Prostate gland (tissue), 2 donors: ENCODE measurements at regions not wholly inside any gene's neighbourhood (a gene's known extent, or its start where the extent isn't known, plus 50 kb on each side); places are given as distances from the start of the nearest gene placed in this dataset. TPM values are rescaled to one million over a fixed set of nuclear protein-coding genes. Genes with fewer than 3 reads are reported as not detected.
"Not testable (repeated sequence)": the region's sequence is repeated elsewhere in the genome, so short reads cannot be mapped to it uniquely, and the experiment has no call there.

Experiments used
- DNase-seq: peaks from one replicate; pipeline ENCODE4 v3.0.0-alpha.2; 2019; ENCODE audit warnings: low spot score
- H3K27ac ChIP-seq, 2 donors: fragments of 200-600 bp; sonication (generic); 2 replicates each; pipeline ENCODE4 v1.5.1; 2017 to 2019
- H3K27me3 ChIP-seq: fragments of 200-600 bp; sonication (generic); replicated peaks from 2 replicates; pipeline ENCODE4 v1.5.1; 2019; ENCODE audit not compliant: insufficient read depth
- H3K36me3 ChIP-seq, 2 donors: fragments of 200-600 bp; sonication (generic); 1 replicate in 1 of 2; 2 replicates in 1 of 2; pipeline versions ENCODE4 v1.5.1 to v1.8.1; 2017 to 2019
- H3K4me1 ChIP-seq: fragments of 200-600 bp; sonication (generic); replicated peaks from 2 replicates; pipeline ENCODE4 v1.5.1; 2019
- H3K4me3 ChIP-seq, 2 donors: fragments of 200-600 bp; sonication (generic); 2 replicates each; pipeline ENCODE4 v1.5.1; 2017 to 2019
- H3K9me3 ChIP-seq: fragments of 200-600 bp; sonication (generic); 2 replicates; pipeline ENCODE4 v1.5.1; 2017
- CTCF ChIP-seq, 4 experiments: fragments of 200-600 bp in 2 of 4; fragments of 450-650 bp in 2 of 4; sonication (generic) in 2 of 4; IDR thresholded peaks; 1 replicate in 3 of 4; 2 replicates in 1 of 4; pipeline ENCODE4 v1.5.1; 2016 to 2019; ENCODE audit warnings: antibody characterized with exemption in 4 of 4, mild to moderate bottlenecking in 2 of 4, moderate library complexity in 2 of 4
- POLR2A ChIP-seq: fragments of 450-650 bp; IDR thresholded peaks from one replicate; pipeline ENCODE4 v1.6.1; 2016; ENCODE audit warnings: antibody characterized with exemption, mild to moderate bottlenecking
- POLR2AphosphoS5 ChIP-seq: sonication (generic); formaldehyde crosslinking; IDR thresholded peaks from one replicate; pipeline ENCODE4 v1.6.1; 2017; ENCODE audit warnings: antibody characterized with exemption
- WGBS: methylation state at CpG from one replicate; pipeline ENCODE4 v1.1.5; 2018; 5-methylcytosine and 5-hydroxymethylcytosine counted together
- intact Hi-C: fragments of 100-400 bp; cut with DNase I; formaldehyde crosslinking; loops from one replicate; pipeline ENCODE4 v1.14.2; 2022
- microRNA-seq: library from miRNA; unstranded; fragments of <30 nt; microRNA quantifications from one replicate; pipeline ENCODE4, GENCODE V29; 2016
- small RNA-seq, 2 donors: library from RNA; depleted of rRNA; stranded (forward); fragments of <200 nt; gene quantifications; one replicate each; pipeline ENCODE3, GENCODE V24; 2016

DNA sequence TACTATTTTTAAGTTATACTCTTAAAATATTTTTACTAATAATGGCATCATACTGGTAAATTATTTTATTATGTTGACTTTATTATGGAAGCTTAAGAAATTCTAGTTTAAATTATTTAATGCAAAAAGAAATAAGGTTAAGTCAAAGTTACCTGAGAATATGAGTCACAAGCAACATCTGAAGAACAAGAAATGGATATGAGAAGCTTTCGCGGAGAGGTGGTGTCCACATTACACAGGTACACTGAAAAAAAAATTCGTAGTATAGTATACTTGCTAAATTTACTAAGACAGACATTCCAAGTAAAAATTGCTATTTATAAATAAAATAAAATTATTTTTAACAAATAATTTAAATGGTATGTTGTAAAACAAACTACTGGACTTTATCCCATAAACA is 143.8 kb downstream of the AVL9 start:
- WGBS: 94% methylated on average over 3 of the region's 3 CpGs
- no peaks in the 10 kb centered on the region for H3K4me1 ChIP-seq
- no peaks in the 10 kb centered on the region for H3K9me3 ChIP-seq
- H3K36me3 ChIP-seq: no peaks in the 10 kb centered on the region
- H3K4me3 ChIP-seq: no peak overlapping the region
- H3K27ac ChIP-seq: no peak overlapping the region
- TF ChIP-seq CTCF (IDR thresholded peaks at IDR 0.05) (no peak), POLR2A (no peak), POLR2AphosphoS5 (no peak)
- intact Hi-C loops: no loop called here
- no peak for DNase-seq
- H3K27me3 ChIP-seq: no peaks in the 10 kb centered on the region

DNA sequence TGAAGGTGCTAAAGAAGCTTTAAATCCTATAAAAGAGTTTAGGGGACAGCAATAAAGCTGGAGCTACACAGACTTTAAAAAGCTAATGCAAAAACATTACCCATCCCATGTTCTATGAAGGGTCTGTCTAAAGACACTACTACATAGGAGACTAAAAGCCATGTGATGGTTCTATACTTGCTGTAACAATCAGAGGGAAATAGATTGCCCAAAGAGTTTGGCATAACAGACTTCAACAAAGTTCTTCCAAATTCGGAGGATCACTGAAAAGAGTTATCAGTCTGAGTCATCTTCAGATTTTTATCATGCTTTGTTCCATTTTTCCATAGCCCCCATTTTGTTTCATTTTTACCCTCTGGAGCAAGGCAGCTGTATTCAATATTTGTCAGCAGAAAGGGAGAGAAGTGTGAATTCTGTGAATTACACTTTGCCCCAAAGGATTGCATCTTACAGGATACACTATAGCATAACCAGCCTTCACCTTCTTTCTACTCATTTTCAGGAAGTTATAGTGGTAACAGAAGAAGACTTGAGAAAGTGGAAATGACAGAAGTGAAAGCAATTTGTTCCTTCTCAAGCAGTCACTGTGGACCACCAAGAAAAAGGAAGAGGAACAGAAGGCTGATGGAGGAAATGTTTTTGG is 143.3 kb downstream of the AVL9 start:
- DNase-seq, H3K9me3 ChIP-seq, H3K4me1 ChIP-seq, H3K27ac ChIP-seq, H3K36me3 ChIP-seq, intact Hi-C loops, H3K4me3 ChIP-seq, H3K27me3 ChIP-seq: not testable (repeated sequence)
- 62% methylated on average over 1 of the region's 1 CpG for whole genome bisulfite sequencing

Small RNA genes lying in the stretch of these regions (microRNA-seq; reads per million reads assigned to microRNA genes)
- gene MIR550A2 (not detected), gene MIR550B2 (not detected)

Small RNA genes lying in the stretch of these regions (small RNA-seq; reads per million reads assigned to genes)
- gene AC018645.1 (0 reads per million in 2 donors), gene MIR550A2 (0 reads per million in 2 donors), gene RF00322 (0 reads per million in 2 donors)
